ENCODE measurements at regions not wholly inside any gene's neighbourhood (a gene's known extent, or its start where the extent isn't known, plus 50 kb on each side); places are given as distances from the start of the nearest gene placed in this dataset.
"Not testable (repeated sequence)": the region's sequence is repeated elsewhere in the genome, so short reads cannot be mapped to it uniquely, and the experiment has no call there.

DNA sequence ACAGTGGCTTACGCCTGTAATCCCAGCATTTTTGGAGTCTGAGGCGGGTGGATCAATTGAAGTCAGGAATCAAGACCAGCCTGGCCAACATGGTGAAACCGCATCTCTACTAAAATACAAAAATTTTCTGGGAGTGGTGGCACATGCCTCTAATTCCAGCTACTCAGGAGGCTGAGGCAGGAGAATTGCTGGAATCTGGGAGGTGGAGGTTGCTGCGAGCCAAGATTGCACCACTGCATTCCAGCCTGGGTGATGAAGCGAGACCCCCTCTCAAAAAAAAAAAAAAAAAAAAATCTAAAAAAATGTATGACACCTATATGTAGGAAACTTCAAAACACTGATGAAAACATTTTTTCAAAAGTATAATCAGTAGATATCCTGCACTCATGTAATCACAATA is 242.7 kb upstream of the CHORDC1 start:
- H2AFZ ChIP-seq (ENCODE audit: low read length) = no peak overlapping the region
- no peak overlapping the region for H3K27ac ChIP-seq (ENCODE audit: low read length)
- H3K27me3 ChIP-seq (replicated peaks; ENCODE audit: insufficient read depth, low read length) = no peaks in the 10 kb centered on the region
- H3K4me1 ChIP-seq (ENCODE audit: low read length) = no peaks in the 10 kb centered on the region
- no peak overlapping the region for H3K4me2 ChIP-seq (ENCODE audit: low read depth, low read length)
- DNase-seq = no peak
- H3F3A ChIP-seq (ENCODE audit: insufficient read depth, low read length) = no peaks in the 10 kb centered on the region
- no peaks in the 10 kb centered on the region for H3K36me3 ChIP-seq (replicated peaks; ENCODE audit: insufficient read depth, low read length)
- no peaks in the 10 kb centered on the region for H3K9me3 ChIP-seq (replicated peaks; ENCODE audit: insufficient read depth, low read length)
- no peak overlapping the region for H3K9ac ChIP-seq (ENCODE audit: low read length)
- TF ChIP-seq EZH2phosphoT487 (IDR thresholded peaks at IDR 0.05; ENCODE audit: low read length) = no peak
- TF ChIP-seq CTCF (IDR thresholded peaks at IDR 0.05; ENCODE audit: low read length) = no peak
- no peak for TF ChIP-seq EZH2 (optimal IDR thresholded peaks at IDR 0.05; ENCODE audit: low read depth, low read length)
- no peaks in the 10 kb centered on the region for H4K20me1 ChIP-seq (ENCODE audit: insufficient read depth, low read length)
- H3K9me2 ChIP-seq (replicated peaks; ENCODE audit: insufficient read depth, low read length) = no peaks in the 10 kb centered on the region
- no peak overlapping the region for H3K4me3 ChIP-seq (ENCODE audit: low read length)
- H3K79me2 ChIP-seq (ENCODE audit: low read length) = no peaks in the 10 kb centered on the region

DNA sequence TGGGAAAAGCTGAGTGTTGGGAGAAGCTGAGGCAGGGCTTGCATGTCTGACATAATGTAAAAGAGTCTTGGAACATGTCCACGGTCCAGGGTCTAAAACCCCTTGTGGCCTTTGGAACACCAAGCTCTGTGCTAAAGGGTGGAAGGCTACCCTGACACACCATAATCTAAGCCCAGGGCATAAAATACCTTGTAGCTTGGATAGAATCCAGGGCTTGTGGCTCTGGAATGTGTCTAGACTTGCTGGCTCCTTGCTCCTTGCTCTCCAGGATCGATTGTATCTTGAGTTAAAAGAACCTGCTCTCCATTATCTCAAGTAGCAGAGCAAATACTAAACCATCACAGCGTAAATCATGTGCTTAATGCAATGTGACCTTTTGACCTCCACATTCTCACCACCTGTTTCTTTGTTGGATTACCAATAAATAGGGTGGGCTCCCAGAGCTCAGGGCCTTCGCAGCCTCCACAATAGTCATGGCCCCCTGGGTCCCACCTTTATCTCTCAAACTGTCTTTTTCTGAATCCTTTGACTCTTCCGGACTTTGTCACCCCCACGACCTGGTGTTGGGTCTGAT is 232.6 kb upstream of the CHORDC1 start:
- not testable (repeated sequence) for H2AFZ ChIP-seq (ENCODE audit: low read length); DNase-seq; H3K4me3 ChIP-seq (ENCODE audit: low read length); H3K27me3 ChIP-seq (replicated peaks; ENCODE audit: insufficient read depth, low read length); H3K36me3 ChIP-seq (replicated peaks; ENCODE audit: insufficient read depth, low read length); H3K4me1 ChIP-seq (ENCODE audit: low read length); H3F3A ChIP-seq (ENCODE audit: insufficient read depth, low read length); H3K4me2 ChIP-seq (ENCODE audit: low read depth, low read length); H3K79me2 ChIP-seq (ENCODE audit: low read length); H3K27ac ChIP-seq (ENCODE audit: low read length); H3K9me3 ChIP-seq (replicated peaks; ENCODE audit: insufficient read depth, low read length); H3K9me2 ChIP-seq (replicated peaks; ENCODE audit: insufficient read depth, low read length); H3K9ac ChIP-seq (ENCODE audit: low read length); H4K20me1 ChIP-seq (ENCODE audit: insufficient read depth, low read length)

DNA sequence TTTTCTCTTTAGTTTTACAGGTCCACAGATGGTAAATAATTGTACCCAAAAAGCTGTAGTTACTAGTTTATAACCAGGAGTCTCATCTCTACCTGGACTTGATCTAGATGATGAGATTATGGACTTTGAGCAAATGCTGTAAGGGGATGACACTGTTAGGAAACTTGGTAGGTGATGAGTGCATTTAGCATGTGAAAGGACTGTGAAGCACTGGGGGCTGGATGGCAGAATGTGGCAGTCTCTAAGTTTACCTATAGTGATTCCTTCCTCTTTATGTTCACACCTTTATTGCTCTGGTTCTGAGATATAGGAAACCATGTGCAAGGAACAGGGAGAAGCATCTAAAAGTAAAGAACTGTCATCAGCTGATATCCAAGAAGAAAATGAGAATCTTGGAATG is 230.7 kb upstream of the CHORDC1 start:
- H3K4me2 ChIP-seq (ENCODE audit: low read depth, low read length) = no peak overlapping the region
- H3K27ac ChIP-seq (ENCODE audit: low read length) = no peak overlapping the region
- no peak overlapping the region for H3K4me3 ChIP-seq (ENCODE audit: low read length)
- no peak overlapping the region for H2AFZ ChIP-seq (ENCODE audit: low read length)
- H4K20me1 ChIP-seq (ENCODE audit: insufficient read depth, low read length) = no peaks in the 10 kb centered on the region
- no peaks in the 10 kb centered on the region for H3K27me3 ChIP-seq (replicated peaks; ENCODE audit: insufficient read depth, low read length)
- H3K9ac ChIP-seq (ENCODE audit: low read length) = no peak overlapping the region
- H3K4me1 ChIP-seq (ENCODE audit: low read length) = no peaks in the 10 kb centered on the region
- H3K36me3 ChIP-seq (replicated peaks; ENCODE audit: insufficient read depth, low read length) = no peaks in the 10 kb centered on the region
- no peaks in the 10 kb centered on the region for H3F3A ChIP-seq (ENCODE audit: insufficient read depth, low read length)
- TF ChIP-seq EZH2phosphoT487 (IDR thresholded peaks at IDR 0.05; ENCODE audit: low read length) (no peak), CTCF (IDR thresholded peaks at IDR 0.05; ENCODE audit: low read length) (no peak), EZH2 (optimal IDR thresholded peaks at IDR 0.05; ENCODE audit: low read depth, low read length) (no peak)
- H3K79me2 ChIP-seq (ENCODE audit: low read length) = no peaks in the 10 kb centered on the region
- H3K9me2 ChIP-seq (replicated peaks; ENCODE audit: insufficient read depth, low read length) = no peaks in the 10 kb centered on the region
- no peaks in the 10 kb centered on the region for H3K9me3 ChIP-seq (replicated peaks; ENCODE audit: insufficient read depth, low read length)
- DNase-seq = no peak

DNA sequence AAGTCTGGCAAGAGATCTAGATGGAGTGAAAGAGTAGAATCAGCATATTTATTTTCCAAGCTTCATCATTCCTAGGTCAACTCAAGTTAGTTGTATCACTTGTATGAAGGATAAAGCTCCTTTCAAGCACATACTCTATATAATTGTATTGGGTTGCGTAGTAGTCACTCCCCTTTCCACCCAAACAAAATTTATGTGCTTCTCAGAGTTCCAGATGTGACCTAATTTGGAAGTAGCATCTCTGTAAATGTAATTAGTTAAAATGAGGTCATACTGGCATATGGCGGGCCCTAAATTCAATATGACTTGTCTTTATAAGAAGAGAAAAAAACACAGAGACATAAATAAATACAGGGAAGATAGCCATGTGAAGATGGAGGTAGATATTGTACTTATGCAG is 226.8 kb upstream of the CHORDC1 start:
- H3K9me2 ChIP-seq (replicated peaks; ENCODE audit: insufficient read depth, low read length) = no peaks in the 10 kb centered on the region
- H3K27me3 ChIP-seq (replicated peaks; ENCODE audit: insufficient read depth, low read length) = no peaks in the 10 kb centered on the region
- no peaks in the 10 kb centered on the region for H3K4me1 ChIP-seq (ENCODE audit: low read length)
- no peaks in the 10 kb centered on the region for H3K36me3 ChIP-seq (replicated peaks; ENCODE audit: insufficient read depth, low read length)
- H3F3A ChIP-seq (ENCODE audit: insufficient read depth, low read length) = no peaks in the 10 kb centered on the region
- H3K4me3 ChIP-seq (ENCODE audit: low read length) = no peak overlapping the region
- no peak overlapping the region for H2AFZ ChIP-seq (ENCODE audit: low read length)
- no peak for DNase-seq
- no peaks in the 10 kb centered on the region for H3K9me3 ChIP-seq (replicated peaks; ENCODE audit: insufficient read depth, low read length)
- H3K79me2 ChIP-seq (ENCODE audit: low read length) = no peaks in the 10 kb centered on the region
- no peaks in the 10 kb centered on the region for H4K20me1 ChIP-seq (ENCODE audit: insufficient read depth, low read length)
- TF ChIP-seq EZH2 (optimal IDR thresholded peaks at IDR 0.05; ENCODE audit: low read depth, low read length) (no peak), CTCF (IDR thresholded peaks at IDR 0.05; ENCODE audit: low read length) (no peak), EZH2phosphoT487 (IDR thresholded peaks at IDR 0.05; ENCODE audit: low read length) (no peak)
- H3K27ac ChIP-seq (ENCODE audit: low read length) = no peak overlapping the region
- H3K4me2 ChIP-seq (ENCODE audit: low read depth, low read length) = no peak overlapping the region
- H3K9ac ChIP-seq (ENCODE audit: low read length) = no peak overlapping the region
